ENCODE measurements at regions not wholly inside any gene's neighbourhood (a gene's known extent, or its start where the extent isn't known, plus 50 kb on each side); places are given as distances from the start of the nearest gene placed in this dataset.

DNA sequence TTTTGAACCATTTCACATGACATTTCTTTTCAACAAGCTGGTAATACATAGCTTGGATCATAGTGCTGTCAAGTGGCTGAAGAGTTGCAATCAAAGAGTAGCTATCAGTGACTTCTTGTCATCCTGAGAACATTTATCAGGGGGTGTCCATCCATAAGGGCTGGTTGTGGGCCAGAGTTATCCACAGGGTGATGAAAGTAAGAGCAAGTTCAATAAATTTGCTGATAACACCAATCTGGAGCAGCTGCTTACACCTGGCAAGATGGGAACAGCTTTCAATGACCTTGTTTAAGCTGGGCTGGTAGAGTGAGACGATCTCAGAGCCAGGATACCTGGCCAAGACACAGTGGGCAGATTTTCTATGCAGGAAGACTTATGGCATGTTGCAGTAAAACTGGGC, 96.3 kb upstream of the IMMP2L start:
- H3K27ac Mint-ChIP-seq, result no peak overlapping the region
- TF ChIP-seq, protein P1, sequence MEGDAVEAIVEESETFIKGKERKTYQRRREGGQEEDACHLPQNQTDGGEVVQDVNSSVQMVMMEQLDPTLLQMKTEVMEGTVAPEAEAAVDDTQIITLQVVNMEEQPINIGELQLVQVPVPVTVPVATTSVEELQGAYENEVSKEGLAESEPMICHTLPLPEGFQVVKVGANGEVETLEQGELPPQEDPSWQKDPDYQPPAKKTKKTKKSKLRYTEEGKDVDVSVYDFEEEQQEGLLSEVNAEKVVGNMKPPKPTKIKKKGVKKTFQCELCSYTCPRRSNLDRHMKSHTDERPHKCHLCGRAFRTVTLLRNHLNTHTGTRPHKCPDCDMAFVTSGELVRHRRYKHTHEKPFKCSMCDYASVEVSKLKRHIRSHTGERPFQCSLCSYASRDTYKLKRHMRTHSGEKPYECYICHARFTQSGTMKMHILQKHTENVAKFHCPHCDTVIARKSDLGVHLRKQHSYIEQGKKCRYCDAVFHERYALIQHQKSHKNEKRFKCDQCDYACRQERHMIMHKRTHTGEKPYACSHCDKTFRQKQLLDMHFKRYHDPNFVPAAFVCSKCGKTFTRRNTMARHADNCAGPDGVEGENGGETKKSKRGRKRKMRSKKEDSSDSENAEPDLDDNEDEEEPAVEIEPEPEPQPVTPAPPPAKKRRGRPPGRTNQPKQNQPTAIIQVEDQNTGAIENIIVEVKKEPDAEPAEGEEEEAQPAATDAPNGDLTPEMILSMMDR (IDR thresholded peaks at IDR 0.05), result no peak
- H3K27me3 Mint-ChIP-seq, result no peaks in the 10 kb centered on the region
- Histone ChIP-seq H3K4me1 (ENCODE audit: insufficient read depth, low read length) (no peaks in the 10 kb centered on the region), H3K9me3 (ENCODE audit: control insufficient read depth in 1 of 2, insufficient read depth in 1 of 2, low read length in 2 of 2) (peaks cover 0 to 5% of the 10 kb centered on the region in 2 experiments), H3K27ac (ENCODE audit: low read depth in 1 of 2, low read length in 2 of 2) (no peak overlapping the region), H3K36me3 (ENCODE audit: insufficient read depth, low read length) (no peaks in the 10 kb centered on the region), H3K4me3 (ENCODE audit: low read length) (no peak overlapping the region), H3K27me3 (ENCODE audit: control insufficient read depth in 1 of 2, insufficient read depth in 2 of 2, low read length in 2 of 2) (no peaks in the 10 kb centered on the region)
- DNase-seq (no peak), ATAC-seq (ENCODE audit: poor library complexity) (no peak)
- ChIA-PET CTCF (no interaction called here), POLR2A (no interaction called here)
- no peaks in the 10 kb centered on the region for H3K4me1 Mint-ChIP-seq (ENCODE audit: low read depth)
- H3K4me3 Mint-ChIP-seq, result no peak overlapping the region
- no peaks in the 10 kb centered on the region for H3K36me3 Mint-ChIP-seq (ENCODE audit: low read depth)
- H3K9me3 Mint-ChIP-seq, result no peaks in the 10 kb centered on the region
- intact Hi-C loops (cut with DNase I, micrococcal nuclease), result no loop called here

DNA sequence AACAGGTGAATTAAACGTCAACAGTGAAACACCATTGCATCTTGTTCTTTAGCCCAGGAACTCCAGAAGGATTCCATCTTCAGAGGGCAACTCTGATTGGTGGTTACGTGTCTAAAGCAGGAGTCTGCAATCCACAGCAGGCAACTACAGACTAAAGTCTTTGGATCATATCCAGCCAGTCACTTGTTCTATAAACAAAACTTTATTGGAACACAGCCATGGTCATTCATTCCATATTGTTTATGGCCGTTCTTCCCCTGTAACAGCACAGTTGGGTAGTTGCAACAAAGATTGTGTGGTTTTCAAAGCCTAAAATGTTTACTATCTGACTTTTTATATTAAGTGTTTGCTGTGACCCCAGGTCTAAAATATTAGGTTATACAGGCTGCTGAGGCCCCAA, 94.7 kb upstream of the IMMP2L start:
- no peaks in the 10 kb centered on the region for H3K27me3 Mint-ChIP-seq
- ATAC-seq (ENCODE audit: poor library complexity) (no peak), DNase-seq (no peak)
- H3K36me3 Mint-ChIP-seq (ENCODE audit: low read depth), result no peaks in the 10 kb centered on the region
- CTCF ChIA-PET, result no interaction called here
- no peaks in the 10 kb centered on the region for H3K27me3 ChIP-seq (ENCODE audit: control insufficient read depth in 1 of 2, insufficient read depth in 2 of 2, low read length in 2 of 2)
- no peak overlapping the region for H3K27ac ChIP-seq (ENCODE audit: low read depth in 1 of 2, low read length in 2 of 2)
- no peaks in the 10 kb centered on the region for H3K9me3 Mint-ChIP-seq
- peaks cover 0 to 5% of the 10 kb centered on the region in 2 experiments for H3K9me3 ChIP-seq (ENCODE audit: control insufficient read depth in 1 of 2, insufficient read depth in 1 of 2, low read length in 2 of 2)
- TF ChIP-seq, protein P1 (IDR thresholded peaks at IDR 0.05), result no peak
- H3K4me3 Mint-ChIP-seq, result no peak overlapping the region
- H3K36me3 ChIP-seq (ENCODE audit: insufficient read depth, low read length), result no peaks in the 10 kb centered on the region
- no peak overlapping the region for H3K27ac Mint-ChIP-seq
- no peaks in the 10 kb centered on the region for H3K4me1 ChIP-seq (ENCODE audit: insufficient read depth, low read length)
- intact Hi-C loops (cut with DNase I, micrococcal nuclease), result no loop called here
- no peaks in the 10 kb centered on the region for H3K4me1 Mint-ChIP-seq (ENCODE audit: low read depth)
- POLR2A ChIA-PET, result no interaction called here
- no peak overlapping the region for H3K4me3 ChIP-seq (ENCODE audit: low read length)

DNA sequence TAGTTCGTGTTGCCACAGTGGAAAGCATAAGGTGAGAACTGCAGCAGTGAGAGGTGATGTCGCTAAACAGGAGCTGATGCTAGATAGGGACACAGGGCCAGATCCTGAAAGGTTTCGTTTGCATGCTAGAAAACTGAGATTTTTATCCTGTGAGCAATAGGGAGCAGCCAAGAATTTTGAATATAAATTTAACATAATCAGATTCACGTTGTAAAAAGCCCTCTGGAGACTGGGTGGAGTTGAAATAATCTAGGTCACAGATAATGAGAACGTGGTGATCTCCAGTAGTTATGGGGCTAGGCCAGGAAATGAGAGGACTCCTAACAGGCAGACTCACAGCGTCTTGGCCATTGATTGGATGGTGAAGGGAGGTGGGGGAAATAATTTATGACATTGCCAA, 92.1 kb upstream of the IMMP2L start:
- H3K4me3 Mint-ChIP-seq, result no peak overlapping the region
- H3K4me1 Mint-ChIP-seq (ENCODE audit: low read depth), result no peaks in the 10 kb centered on the region
- ChIA-PET CTCF (interaction anchor here (0.6 kb wide), 1 partner anchor 736 kb away, joined by 3 read pairs; no protein-coding TSS in a partner anchor), POLR2A (no interaction called here)
- no peaks in the 10 kb centered on the region for H3K9me3 ChIP-seq (ENCODE audit: control insufficient read depth in 1 of 2, insufficient read depth in 1 of 2, low read length in 2 of 2)
- no peaks in the 10 kb centered on the region for H3K9me3 Mint-ChIP-seq
- TF ChIP-seq, protein P1 (IDR thresholded peaks at IDR 0.05), result no peak
- H3K27me3 ChIP-seq (ENCODE audit: control insufficient read depth in 1 of 2, insufficient read depth in 2 of 2, low read length in 2 of 2), result no peaks in the 10 kb centered on the region
- H3K4me3 ChIP-seq (ENCODE audit: low read length), result no peak overlapping the region
- intact Hi-C loops (cut with DNase I, micrococcal nuclease), result no loop called here
- H3K4me1 ChIP-seq (ENCODE audit: insufficient read depth, low read length), result no peaks in the 10 kb centered on the region
- no peak overlapping the region for H3K27ac Mint-ChIP-seq
- no peaks in the 10 kb centered on the region for H3K36me3 Mint-ChIP-seq (ENCODE audit: low read depth)
- no peak for DNase-seq
- H3K36me3 ChIP-seq (ENCODE audit: insufficient read depth, low read length), result no peaks in the 10 kb centered on the region
- no peak overlapping the region for H3K27ac ChIP-seq (ENCODE audit: low read depth in 1 of 2, low read length in 2 of 2)
- no peaks in the 10 kb centered on the region for H3K27me3 Mint-ChIP-seq
- ATAC-seq (ENCODE audit: poor library complexity), result no peak
